ENCODE measurements at regions not wholly inside any gene's neighbourhood (a gene's known extent, or its start where the extent isn't known, plus 50 kb on each side); places are given as distances from the start of the nearest gene placed in this dataset.
A peak's percentile ranks its signal among the peaks of the same experiment; 100 is the strongest.

DNA sequence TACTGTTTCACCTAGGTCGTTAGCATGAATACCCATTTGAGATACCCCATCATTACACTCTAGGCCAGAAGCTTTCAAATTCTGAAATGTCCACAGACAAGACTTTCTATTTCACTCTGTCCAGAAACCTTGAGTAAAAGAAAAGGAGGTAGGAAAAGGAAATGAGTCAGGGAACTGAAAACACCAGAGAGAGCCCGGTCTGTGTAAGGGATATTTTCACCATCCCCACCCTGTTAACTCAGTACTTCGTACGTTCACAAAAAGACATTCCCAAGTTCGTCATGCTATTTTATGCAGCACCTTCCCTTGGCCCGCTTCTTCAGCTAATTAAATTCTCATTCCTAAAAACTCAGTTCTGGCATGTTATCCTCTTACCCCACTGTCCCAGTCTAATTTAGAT, 89.4 kb upstream of the SOX2 start:
- Histone ChIP-seq H3K27ac (ENCODE audit: low read length) (no peak overlapping the region), H3K4me3 (ENCODE audit: low read length) (no peak overlapping the region), H3K27me3 (ENCODE audit: control insufficient read depth, insufficient read depth, low read length) (no peaks in the 10 kb centered on the region), H3K4me1 (ENCODE audit: control insufficient read depth, low read depth, low read length) (no peaks in the 10 kb centered on the region), H3K9ac (ENCODE audit: low read length) (no peak overlapping the region), H3K9me3 (ENCODE audit: control insufficient read depth, low read depth, low read length) (no peaks in the 10 kb centered on the region), H3K36me3 (ENCODE audit: control insufficient read depth, low read depth, low read length) (no peaks in the 10 kb centered on the region)

DNA sequence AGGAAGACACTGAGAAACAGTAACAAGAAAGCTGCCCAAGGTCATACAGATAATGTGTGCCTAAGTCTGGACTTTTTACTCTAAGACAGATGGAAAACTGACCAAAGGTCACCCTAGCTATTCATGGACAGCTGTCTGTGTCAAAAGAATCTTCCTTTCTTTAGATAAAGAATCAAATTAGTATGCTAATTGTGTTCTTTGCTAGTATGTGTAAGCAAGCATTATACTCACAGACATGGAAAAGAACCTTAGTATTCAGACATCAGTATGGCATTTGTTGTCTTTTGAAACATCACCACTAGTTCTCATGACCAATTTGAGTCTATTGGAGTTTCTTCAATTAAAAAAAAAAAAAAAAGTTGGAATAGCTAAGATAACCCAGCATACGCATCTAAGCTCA, 91.8 kb upstream of the SOX2 start:
- Histone ChIP-seq H3K9ac (ENCODE audit: low read length) (no peak overlapping the region), H3K36me3 (ENCODE audit: control insufficient read depth, low read depth, low read length) (no peaks in the 10 kb centered on the region), H3K4me3 (ENCODE audit: low read length) (no peak overlapping the region), H3K9me3 (ENCODE audit: control insufficient read depth, low read depth, low read length) (no peaks in the 10 kb centered on the region), H3K4me1 (ENCODE audit: control insufficient read depth, low read depth, low read length) (no peaks in the 10 kb centered on the region), H3K27ac (ENCODE audit: low read length) (no peak overlapping the region), H3K27me3 (ENCODE audit: control insufficient read depth, insufficient read depth, low read length) (no peaks in the 10 kb centered on the region)

DNA sequence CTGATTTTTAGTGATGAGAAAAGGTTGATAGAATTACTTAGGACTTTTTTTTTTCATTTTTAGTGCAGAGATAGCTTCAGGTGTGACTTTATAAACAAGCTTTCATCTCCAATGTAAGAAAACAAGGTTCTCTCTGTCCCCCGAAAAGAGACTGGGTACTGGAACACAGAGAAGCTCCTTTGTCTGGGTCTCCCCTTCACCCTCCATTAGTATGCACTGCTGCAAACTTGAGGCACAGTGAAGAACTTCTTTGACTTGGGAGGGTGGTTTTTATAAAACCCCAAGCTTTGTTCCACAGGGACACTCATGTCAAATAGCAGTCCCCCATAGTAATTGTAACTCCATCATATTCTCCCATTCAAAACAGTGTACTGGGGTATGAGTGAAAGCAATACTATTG, 93.5 kb upstream of the SOX2 start:
- H3K4me1 ChIP-seq (ENCODE audit: control insufficient read depth, low read depth, low read length), result peaks cover 5% of the 10 kb centered on the region
- H3K36me3 ChIP-seq (ENCODE audit: control insufficient read depth, low read depth, low read length), result no peaks in the 10 kb centered on the region
- no peaks in the 10 kb centered on the region for H3K9me3 ChIP-seq (ENCODE audit: control insufficient read depth, low read depth, low read length)
- no peaks in the 10 kb centered on the region for H3K27me3 ChIP-seq (ENCODE audit: control insufficient read depth, insufficient read depth, low read length)
- H3K9ac ChIP-seq (ENCODE audit: low read length), result no peak overlapping the region
- no peak overlapping the region for H3K27ac ChIP-seq (ENCODE audit: low read length)
- no peak overlapping the region for H3K4me3 ChIP-seq (ENCODE audit: low read length)

DNA sequence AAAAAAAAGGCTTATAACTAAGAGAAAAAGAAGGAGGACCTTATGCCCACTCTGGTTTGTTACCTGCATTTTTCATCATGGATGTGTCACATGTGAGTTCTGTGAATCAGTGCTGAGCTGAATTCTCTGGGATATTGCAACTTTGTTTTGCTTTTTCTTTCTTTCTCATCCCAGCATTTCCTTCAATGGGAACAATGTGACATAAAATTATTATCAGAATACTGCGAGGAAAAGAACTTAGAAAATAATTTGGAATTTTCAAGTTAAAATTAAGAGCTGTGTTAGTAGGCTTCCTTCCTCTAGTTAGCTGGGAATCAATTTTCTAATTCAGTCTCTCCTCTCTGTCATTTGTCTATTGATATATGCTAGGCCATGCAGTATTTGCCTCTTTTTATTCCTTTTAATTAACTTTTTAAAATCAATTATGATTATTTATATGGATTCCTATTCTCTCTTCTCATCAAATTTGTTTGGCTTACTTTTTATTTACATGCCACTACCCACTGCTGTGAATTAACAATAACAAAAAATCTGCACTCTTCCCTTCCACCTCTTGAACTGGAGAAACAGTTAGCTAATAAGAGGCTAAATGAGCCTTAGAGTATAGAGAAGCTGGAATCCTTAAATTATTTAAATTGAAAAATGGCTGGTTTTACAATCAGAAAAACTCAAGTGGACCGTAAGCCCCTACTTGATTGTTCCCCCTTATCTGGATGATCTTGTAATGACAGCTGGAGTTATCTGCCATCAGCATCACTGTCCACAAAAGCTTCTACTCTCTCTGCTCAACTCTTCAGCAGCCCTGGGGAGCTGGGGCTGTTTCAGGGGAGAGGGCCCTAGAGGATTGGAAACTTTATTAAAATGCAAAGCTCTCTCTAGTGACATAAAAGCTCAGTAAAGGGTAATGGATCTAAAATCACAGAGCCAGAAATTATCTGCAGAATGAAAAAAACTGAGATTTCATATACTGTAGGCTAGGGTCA, 95.3 kb upstream of the SOX2 start:
- Histone ChIP-seq H3K4me1 (ENCODE audit: control insufficient read depth, low read depth, low read length) (peaks cover 17% of the 10 kb centered on the region), H3K27ac (ENCODE audit: low read length) (no peak overlapping the region), H3K4me3 (ENCODE audit: low read length) (no peak overlapping the region), H3K9ac (ENCODE audit: low read length) (no peak overlapping the region), H3K9me3 (ENCODE audit: control insufficient read depth, low read depth, low read length) (no peaks in the 10 kb centered on the region), H3K36me3 (ENCODE audit: control insufficient read depth, low read depth, low read length) (no peaks in the 10 kb centered on the region), H3K27me3 (ENCODE audit: control insufficient read depth, insufficient read depth, low read length) (no peaks in the 10 kb centered on the region)

DNA sequence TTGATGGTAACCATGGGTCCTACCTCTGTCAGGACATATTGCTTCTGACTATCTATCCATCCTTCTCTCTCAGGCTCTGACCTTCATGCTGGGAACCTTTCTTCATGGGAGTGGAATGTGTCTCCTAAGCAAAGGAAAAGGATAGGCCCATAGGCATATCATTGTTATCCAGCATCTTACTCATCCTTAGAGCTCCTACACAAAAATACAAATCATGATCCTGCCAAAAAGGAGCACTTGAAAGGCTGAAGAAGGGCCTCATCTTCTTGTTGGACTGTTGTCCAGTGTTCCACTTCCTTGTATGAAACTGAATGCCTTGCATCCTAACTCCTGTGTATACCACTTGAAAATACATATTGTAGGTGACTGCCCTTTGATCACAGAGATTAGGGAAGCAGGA, 96.1 kb upstream of the SOX2 start:
- H3K4me3 ChIP-seq (ENCODE audit: low read length), result no peak overlapping the region

DNA sequence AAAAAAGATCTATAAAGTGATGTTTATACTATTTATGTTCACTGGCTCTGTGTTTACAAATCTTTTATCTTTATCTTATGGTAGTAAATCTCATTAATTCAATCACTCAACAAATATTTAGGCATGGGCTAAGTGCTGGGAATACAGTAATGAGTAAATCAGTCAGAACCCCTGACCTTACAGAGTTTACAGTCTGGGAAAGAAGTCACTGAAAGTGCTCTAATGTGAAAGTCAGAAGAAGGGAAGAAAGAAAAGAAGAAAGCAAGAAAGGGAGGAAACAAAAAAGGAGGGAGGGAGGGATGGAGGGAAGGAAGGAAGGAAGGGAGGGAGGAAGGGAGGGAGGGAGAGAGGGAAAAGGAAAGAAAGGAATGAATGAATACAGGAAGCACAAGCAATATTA, 96.8 kb upstream of the SOX2 start:
- Histone ChIP-seq H3K4me1 (ENCODE audit: control insufficient read depth, low read depth, low read length) (peaks cover 30% of the 10 kb centered on the region), H3K27me3 (ENCODE audit: control insufficient read depth, insufficient read depth, low read length) (no peaks in the 10 kb centered on the region), H3K4me3 (ENCODE audit: low read length) (no peak overlapping the region), H3K9me3 (ENCODE audit: control insufficient read depth, low read depth, low read length) (no peaks in the 10 kb centered on the region), H3K36me3 (ENCODE audit: control insufficient read depth, low read depth, low read length) (no peaks in the 10 kb centered on the region), H3K27ac (ENCODE audit: low read length) (no peak overlapping the region), H3K9ac (ENCODE audit: low read length) (no peak overlapping the region)

More for the DNA sequence above, 96.1 kb upstream of the SOX2 start:
- Histone ChIP-seq H3K4me1 (ENCODE audit: control insufficient read depth, low read depth, low read length) (peaks cover 23% of the 10 kb centered on the region), H3K9me3 (ENCODE audit: control insufficient read depth, low read depth, low read length) (no peaks in the 10 kb centered on the region), H3K9ac (ENCODE audit: low read length) (no peak overlapping the region), H3K27ac (ENCODE audit: low read length) (no peak overlapping the region), H3K27me3 (ENCODE audit: control insufficient read depth, insufficient read depth, low read length) (no peaks in the 10 kb centered on the region), H3K36me3 (ENCODE audit: control insufficient read depth, low read depth, low read length) (no peaks in the 10 kb centered on the region)

DNA sequence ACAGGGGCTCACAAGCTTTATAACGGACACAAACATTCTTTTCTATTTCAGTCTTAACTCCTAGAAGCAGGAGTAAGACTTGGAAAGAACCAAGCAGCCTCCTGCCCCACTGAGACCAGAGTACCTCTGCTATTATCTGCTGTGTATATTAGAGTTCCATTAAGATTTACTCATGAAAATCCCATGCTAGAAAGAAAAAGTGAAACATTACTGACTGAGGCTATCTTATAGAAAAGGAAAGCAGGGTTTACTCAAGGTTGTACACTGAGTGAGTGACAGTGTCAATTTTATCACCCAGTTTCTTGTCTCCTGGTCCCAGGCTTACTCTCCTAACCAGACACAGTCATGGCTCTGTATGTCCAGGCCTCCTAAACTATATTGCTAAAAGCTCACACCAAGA, 97.9 kb upstream of the SOX2 start:
- H3K4me3 ChIP-seq (ENCODE audit: low read length), result no peak overlapping the region
- H3K9me3 ChIP-seq (ENCODE audit: control insufficient read depth, low read depth, low read length), result no peaks in the 10 kb centered on the region
- no peak overlapping the region for H3K27ac ChIP-seq (ENCODE audit: low read length)
- H3K36me3 ChIP-seq (ENCODE audit: control insufficient read depth, low read depth, low read length), result no peaks in the 10 kb centered on the region
- no peaks in the 10 kb centered on the region for H3K27me3 ChIP-seq (ENCODE audit: control insufficient read depth, insufficient read depth, low read length)
- no peak overlapping the region for H3K9ac ChIP-seq (ENCODE audit: low read length)
- peaks cover 39% of the 10 kb centered on the region for H3K4me1 ChIP-seq (ENCODE audit: control insufficient read depth, low read depth, low read length)

DNA sequence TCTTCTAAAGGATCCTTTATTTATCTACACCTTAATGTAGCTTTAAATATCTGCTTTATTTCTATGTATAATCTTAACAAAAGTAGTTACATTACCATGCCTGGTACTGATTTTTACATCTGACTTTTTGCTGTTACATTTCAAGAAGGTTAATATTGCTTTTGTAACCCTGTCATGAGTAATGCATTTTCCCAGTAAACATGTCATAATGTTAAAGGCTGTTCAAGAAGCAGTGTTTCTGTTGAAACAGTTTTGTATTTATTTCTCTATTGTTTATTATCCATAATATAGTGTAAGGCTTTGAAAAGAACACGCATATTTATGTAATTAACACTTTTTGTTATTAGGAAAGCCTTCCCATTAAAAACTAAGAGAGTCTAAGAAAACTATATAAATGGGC, 98.5 kb upstream of the SOX2 start:
- no peaks in the 10 kb centered on the region for H3K36me3 ChIP-seq (ENCODE audit: control insufficient read depth, low read depth, low read length)
- H3K9ac ChIP-seq (ENCODE audit: low read length), result no peak overlapping the region
- H3K4me3 ChIP-seq (ENCODE audit: low read length), result no peak overlapping the region
- H3K9me3 ChIP-seq (ENCODE audit: control insufficient read depth, low read depth, low read length), result no peaks in the 10 kb centered on the region
- no peaks in the 10 kb centered on the region for H3K27me3 ChIP-seq (ENCODE audit: control insufficient read depth, insufficient read depth, low read length)
- H3K4me1 ChIP-seq (ENCODE audit: control insufficient read depth, low read depth, low read length), result peaks cover 41% of the 10 kb centered on the region
- no peak overlapping the region for H3K27ac ChIP-seq (ENCODE audit: low read length)

DNA sequence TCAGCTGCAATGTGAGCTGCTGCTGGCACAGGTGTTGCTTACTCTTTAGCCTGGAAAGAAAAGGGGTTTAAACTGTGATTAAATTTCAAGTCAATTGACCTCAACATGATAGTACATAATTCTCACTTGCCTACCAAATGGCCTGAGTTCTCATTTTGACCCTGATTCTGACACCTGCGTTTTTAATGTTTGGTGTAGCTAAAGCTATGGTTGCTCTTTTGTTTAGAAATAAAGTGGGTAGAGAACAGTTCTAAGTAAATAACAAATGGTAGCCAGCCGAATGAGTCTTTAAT, 100.8 kb upstream of the SOX2 start:
- Histone ChIP-seq H3K9ac (ENCODE audit: low read length) (no peak overlapping the region), H3K4me1 (ENCODE audit: control insufficient read depth, low read depth, low read length) (peaks cover 41% of the 10 kb centered on the region), H3K36me3 (ENCODE audit: control insufficient read depth, low read depth, low read length) (no peaks in the 10 kb centered on the region), H3K27me3 (ENCODE audit: control insufficient read depth, insufficient read depth, low read length) (no peaks in the 10 kb centered on the region), H3K4me3 (ENCODE audit: low read length) (peak overlapping the region; percentile 37), H3K27ac (ENCODE audit: low read length) (no peak overlapping the region), H3K9me3 (ENCODE audit: control insufficient read depth, low read depth, low read length) (no peaks in the 10 kb centered on the region)

DNA sequence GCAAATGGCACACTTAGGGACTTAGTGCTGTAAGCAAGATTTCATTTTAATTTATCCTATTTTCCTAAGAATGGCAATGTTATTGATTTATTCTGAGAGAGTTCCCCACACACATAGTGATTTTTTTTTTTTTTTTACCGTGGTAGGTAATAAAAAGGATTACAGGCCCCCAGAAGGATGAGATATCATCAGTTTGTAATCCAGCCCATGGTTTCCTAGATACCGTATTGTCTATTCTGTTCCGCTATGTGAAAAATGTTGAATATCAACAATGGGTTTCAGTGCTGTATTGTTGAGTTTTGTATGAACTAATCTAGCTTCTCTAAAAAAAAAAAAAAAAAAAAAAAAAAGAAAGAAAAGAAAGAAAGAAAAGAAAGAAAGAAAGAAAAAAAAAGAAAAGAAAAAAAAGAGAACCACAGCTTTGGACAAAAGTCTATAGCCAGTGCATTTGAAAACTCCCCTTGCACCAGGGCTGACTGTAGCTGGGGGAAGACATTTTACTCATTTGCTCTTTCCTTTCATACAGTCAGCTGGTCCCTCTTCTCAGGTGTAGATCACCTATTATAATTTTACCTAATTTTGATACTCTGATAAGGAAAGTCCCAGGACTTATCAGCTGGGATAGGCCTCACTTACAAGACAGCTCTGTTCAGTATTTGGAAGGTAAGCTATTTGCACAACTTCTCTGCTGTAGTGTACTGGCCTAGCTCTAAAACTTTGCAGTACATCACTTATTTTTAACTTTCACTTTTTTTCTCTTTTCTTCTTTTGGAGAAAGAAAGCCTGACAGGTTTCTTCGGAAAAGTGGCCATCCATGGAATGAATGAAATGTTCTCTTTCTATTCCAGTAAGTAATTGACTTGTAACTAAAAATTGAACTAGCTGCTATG, 101.4 kb upstream of the SOX2 start:
- H3K27me3 ChIP-seq (ENCODE audit: control insufficient read depth, insufficient read depth, low read length), result no peaks in the 10 kb centered on the region
- H3K4me3 ChIP-seq (ENCODE audit: low read length), result peak overlapping the region; percentile 37
- H3K9ac ChIP-seq (ENCODE audit: low read length), result no peak overlapping the region
- H3K36me3 ChIP-seq (ENCODE audit: control insufficient read depth, low read depth, low read length), result no peaks in the 10 kb centered on the region
- H3K27ac ChIP-seq (ENCODE audit: low read length), result no peak overlapping the region
- no peaks in the 10 kb centered on the region for H3K9me3 ChIP-seq (ENCODE audit: control insufficient read depth, low read depth, low read length)
- H3K4me1 ChIP-seq (ENCODE audit: control insufficient read depth, low read depth, low read length), result peaks cover 41% of the 10 kb centered on the region

DNA sequence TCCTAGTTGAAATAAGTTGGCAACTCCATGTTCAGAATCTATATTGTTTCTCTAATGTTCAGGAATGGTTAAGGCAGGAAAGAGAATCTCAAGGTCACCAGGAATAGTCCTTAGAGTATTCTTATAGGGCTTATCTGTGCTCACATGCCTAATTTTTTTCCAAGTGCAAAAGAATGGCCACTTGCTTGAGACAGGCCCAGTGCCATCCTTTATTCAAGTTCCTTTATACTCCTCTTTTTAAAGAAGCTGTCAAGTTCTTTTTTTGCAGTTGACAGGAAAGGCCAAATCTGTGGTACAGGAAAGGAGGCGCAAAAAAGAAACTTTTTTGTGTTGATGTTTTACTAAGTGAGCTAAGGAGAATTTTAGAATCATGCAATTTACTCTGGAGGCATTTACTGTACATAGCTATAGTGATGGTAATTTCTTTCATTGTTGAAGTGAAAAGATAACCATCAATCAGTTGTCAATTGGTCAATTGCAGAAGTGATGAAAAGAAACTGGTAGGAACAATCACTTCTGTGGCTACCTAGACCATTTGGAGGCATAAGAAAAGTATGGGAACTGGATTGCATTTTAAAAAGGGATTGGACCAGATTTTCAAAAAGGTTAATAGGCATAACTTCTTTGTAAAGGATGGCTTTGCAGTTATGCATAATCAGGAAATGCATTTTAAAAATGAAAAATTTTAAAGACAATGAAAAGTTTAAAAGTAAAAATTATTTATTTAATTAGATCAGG, 102.5 kb upstream of the SOX2 start:
- no peaks in the 10 kb centered on the region for H3K9me3 ChIP-seq (ENCODE audit: control insufficient read depth, low read depth, low read length)
- no peaks in the 10 kb centered on the region for H3K36me3 ChIP-seq (ENCODE audit: control insufficient read depth, low read depth, low read length)
- peak overlapping the region; percentile 30 for H3K4me3 ChIP-seq (ENCODE audit: low read length)
- no peaks in the 10 kb centered on the region for H3K27me3 ChIP-seq (ENCODE audit: control insufficient read depth, insufficient read depth, low read length)
- no peak overlapping the region for H3K9ac ChIP-seq (ENCODE audit: low read length)
- peaks cover 41% of the 10 kb centered on the region for H3K4me1 ChIP-seq (ENCODE audit: control insufficient read depth, low read depth, low read length)
- no peak overlapping the region for H3K27ac ChIP-seq (ENCODE audit: low read length)

All from iPS-18a (cell line).